Liver (tissue), 8 donors: ENCODE measurements at regions not wholly inside any gene's neighbourhood (a gene's known extent, or its start where the extent isn't known, plus 50 kb on each side); places are given as distances from the start of the nearest gene placed in this dataset.

ENCODE experiments used
- DNase-seq: peaks from one replicate; pipeline ENCODE4 v3.0.0-alpha.2; 2017; ENCODE audit warnings: low spot score
- H3K27ac ChIP-seq, 2 donors: one replicate each; pipeline ENCODE4 v1.7.0; 2013; ENCODE audit warnings: inconsistent platforms in 2 of 2, low read length in 2 of 2, control low read depth in 1 of 2, low read depth in 1 of 2, mild to moderate bottlenecking in 1 of 2
- H3K27me3 ChIP-seq, 4 donors: one replicate each; pipeline versions ENCODE4 v1.6.1 to v1.7.0; 2013; ENCODE audit warnings: low read length in 3 of 4, inconsistent platforms in 1 of 4, mild to moderate bottlenecking in 1 of 4, moderate library complexity in 1 of 4; ENCODE audit not compliant: control insufficient read depth in 4 of 4, insufficient read depth in 4 of 4
- H3K36me3 ChIP-seq, 4 donors: one replicate each; pipeline versions ENCODE4 v1.6.1 to v1.7.0; 2013; ENCODE audit warnings: low read length in 3 of 4, mild to moderate bottlenecking in 3 of 4, low read depth in 1 of 4, moderate library complexity in 1 of 4; ENCODE audit not compliant: control insufficient read depth in 4 of 4, insufficient read depth in 3 of 4
- H3K4me1 ChIP-seq, 4 donors: one replicate each; pipeline versions ENCODE4 v1.6.1 to v1.7.0; 2013; ENCODE audit warnings: low read length in 3 of 4, mild to moderate bottlenecking in 3 of 4, moderate library complexity in 1 of 4; ENCODE audit not compliant: control insufficient read depth in 4 of 4, insufficient read depth in 4 of 4
- H3K4me3 ChIP-seq, 3 donors: one replicate each; pipeline versions ENCODE4 v1.6.1 to v1.7.0; 2013; ENCODE audit warnings: low read length in 3 of 3, control low read depth in 1 of 3, low read depth in 1 of 3, mild to moderate bottlenecking in 1 of 3
- H3K9ac ChIP-seq, 2 donors: one replicate each; pipeline ENCODE4 v1.7.0; 2013; ENCODE audit warnings: low read length in 2 of 2, mild to moderate bottlenecking in 2 of 2, moderate library complexity in 2 of 2, control low read depth in 1 of 2, low read depth in 1 of 2
- H3K9me3 ChIP-seq, 4 donors: one replicate each; pipeline versions ENCODE4 v1.6.1 to v1.7.0; 2013; ENCODE audit warnings: low read length in 3 of 4; ENCODE audit not compliant: control insufficient read depth in 4 of 4
- ATF3 ChIP-seq: IDR thresholded peaks from 2 replicates; pipeline ENCODE4 v1.6.1; 2016; ENCODE audit warnings: antibody characterized with exemption
- EGR1 ChIP-seq, 2 donors: IDR thresholded peaks; 2 replicates each; pipeline ENCODE4 v1.6.1; 2016 to 2018; ENCODE audit warnings: antibody characterized with exemption in 2 of 2, low read depth in 2 of 2
- FOXA1 ChIP-seq: IDR thresholded peaks from 2 replicates; pipeline ENCODE4 v1.6.1; 2016; ENCODE audit warnings: antibody characterized with exemption
- FOXA2 ChIP-seq: IDR thresholded peaks from 2 replicates; pipeline ENCODE4 v1.6.1; 2016; ENCODE audit warnings: antibody characterized with exemption
- GABPA ChIP-seq, 2 donors: IDR thresholded peaks in 1 of 2; conservative IDR thresholded peaks in 1 of 2; 2 replicates each; pipeline ENCODE4 v1.6.1; 2016; ENCODE audit warnings: antibody characterized with exemption in 2 of 2, mild to moderate bottlenecking in 1 of 2, moderate library complexity in 1 of 2
- HNF4A ChIP-seq, 2 donors: conservative IDR thresholded peaks; 2 replicates each; pipeline ENCODE4 v1.6.1; 2016; ENCODE audit warnings: antibody characterized with exemption in 2 of 2, mild to moderate bottlenecking in 2 of 2
- HNF4G ChIP-seq: IDR thresholded peaks from 2 replicates; pipeline ENCODE4 v1.6.1; 2016; ENCODE audit warnings: antibody characterized with exemption
- JUND ChIP-seq, 2 donors: IDR thresholded peaks; 2 replicates each; pipeline ENCODE4 v1.6.1; 2016; ENCODE audit warnings: antibody characterized with exemption in 2 of 2
- MAX ChIP-seq: IDR thresholded peaks from 2 replicates; pipeline ENCODE4 v1.6.1; 2016; ENCODE audit warnings: antibody characterized with exemption
- NR2F2 ChIP-seq: IDR thresholded peaks from 2 replicates; pipeline ENCODE4 v1.6.1; 2016; ENCODE audit warnings: antibody characterized with exemption
- RAD21 ChIP-seq, 2 donors: IDR thresholded peaks; 2 replicates each; pipeline ENCODE4 v1.6.1; 2016; ENCODE audit warnings: antibody characterized with exemption in 2 of 2, mild to moderate bottlenecking in 2 of 2
- REST ChIP-seq: IDR thresholded peaks from 2 replicates; pipeline ENCODE4 v1.6.1; 2016; ENCODE audit warnings: antibody characterized with exemption, mild to moderate bottlenecking
- RXRA ChIP-seq, 2 donors: IDR thresholded peaks; 2 replicates each; pipeline ENCODE4 v1.6.1; 2017 to 2018; ENCODE audit warnings: antibody characterized with exemption in 2 of 2, mild to moderate bottlenecking in 1 of 2
- SP1 ChIP-seq: IDR thresholded peaks from 2 replicates; pipeline ENCODE4 v1.6.1; 2018; ENCODE audit warnings: antibody characterized with exemption, mild to moderate bottlenecking
- TAF1 ChIP-seq: conservative IDR thresholded peaks from 2 replicates; pipeline ENCODE4 v1.6.1; 2016; ENCODE audit warnings: antibody characterized with exemption, mild to moderate bottlenecking
- YY1 ChIP-seq: IDR thresholded peaks from 2 replicates; pipeline ENCODE4 v1.6.1; 2016; ENCODE audit warnings: antibody characterized with exemption, mild to moderate bottlenecking
- ZBTB33 ChIP-seq: IDR thresholded peaks from 2 replicates; pipeline ENCODE4 v1.6.1; 2016; ENCODE audit warnings: antibody characterized with exemption
- WGBS: extraction: QIAGEN DNeasy Blood & Tissue Kit; methylation state at CpG from one replicate; pipeline ENCODE4 v1.1.7; 2013; 5-methylcytosine and 5-hydroxymethylcytosine counted together
- TF ChIP-seq, protein P1 (sequence below): fragments of 150-350 bp; IDR thresholded peaks from 2 replicates; pipeline ENCODE4 v1.5.1; 2017; ENCODE audit warnings: improper control_type of control experiment, low read depth, low read length; ENCODE audit not compliant: missing input control
- donor health status: healthy.
- donor health status: healthy.
- donor health status: healthy.
- donor health status: healthy.
- donor health status: healthy.

DNA sequence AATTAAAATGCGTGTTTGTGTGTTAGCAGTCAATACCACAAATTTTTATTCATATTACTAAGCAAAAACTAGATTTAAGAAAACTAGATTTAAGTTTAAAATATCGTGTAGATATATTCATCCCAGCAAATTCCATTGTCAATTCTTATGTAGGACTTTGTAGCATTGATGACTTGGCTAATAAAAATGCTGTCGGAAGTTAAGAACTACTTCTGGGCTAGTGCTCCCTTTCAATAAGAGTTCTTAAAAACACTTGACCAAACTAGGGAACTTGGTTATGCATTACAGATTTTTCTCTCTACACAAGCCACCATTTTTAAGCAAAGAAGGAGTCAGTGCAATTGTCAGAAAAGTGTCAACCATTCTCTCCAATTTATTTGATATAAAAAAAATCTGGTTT is 68.7 kb upstream of the RAD23B start:
- Histone ChIP-seq H3K27ac (no peak overlapping the region), H3K4me3 (no peak overlapping the region), H3K9me3 (no peaks in the 10 kb centered on the region), H3K27me3 (no peaks in the 10 kb centered on the region), H3K4me1 (no peaks in the 10 kb centered on the region), H3K9ac (no peak overlapping the region), H3K36me3 (no peaks in the 10 kb centered on the region)
- WGBS: 93% methylated on average over 3 of the region's 3 CpGs
- DNase-seq: no peak
- TF ChIP-seq HNF4G: no peak
- no peak for TF ChIP-seq FOXA2

GRCh38 chr9:107214915-107215314 is 68.2 kb upstream of the RAD23B start:
- no peaks in the 10 kb centered on the region for H3K4me1 ChIP-seq
- TF ChIP-seq RXRA (IDR thresholded peaks at IDR 0.05): no peak
- TF ChIP-seq TAF1: no peak
- no peak for TF ChIP-seq RAD21 (IDR thresholded peaks at IDR 0.05)
- no peak for TF ChIP-seq JUND (IDR thresholded peaks at IDR 0.05)
- no peaks in the 10 kb centered on the region for H3K36me3 ChIP-seq
- 92% methylated on average over 2 of the region's 2 CpGs for WGBS
- H3K9me3 ChIP-seq: no peaks in the 10 kb centered on the region
- no peaks in the 10 kb centered on the region for H3K27me3 ChIP-seq
- H3K27ac ChIP-seq: no peak overlapping the region
- no peak overlapping the region for H3K4me3 ChIP-seq
- no peak overlapping the region for H3K9ac ChIP-seq
- DNase-seq: no peak

- Histone ChIP-seq H3K27ac (no peak overlapping the region), H3K36me3 (no peaks in the 10 kb centered on the region), H3K9ac (no peak overlapping the region), H3K4me3 (no peak overlapping the region), H3K9me3 (no peaks in the 10 kb centered on the region), H3K27me3 (no peaks in the 10 kb centered on the region), H3K4me1 (no peaks in the 10 kb centered on the region)
- no peak for DNase-seq
- no peak for TF ChIP-seq FOXA1
- TF ChIP-seq ATF3: no peak
- no peak for TF ChIP-seq HNF4G
- TF ChIP-seq YY1: no peak
- no peak for TF ChIP-seq JUND (IDR thresholded peaks at IDR 0.05)
- TF ChIP-seq ZBTB33: no peak
- TF ChIP-seq MAX: no peak
- TF ChIP-seq SP1: no peak
- TF ChIP-seq FOXA2: no peak
- no peak for TF ChIP-seq HNF4A (conservative IDR thresholded peaks at IDR 0.05)
- no peak for TF ChIP-seq GABPA (IDR thresholded peaks at IDR 0.05 in 1 of 2, conservative IDR thresholded peaks at IDR 0.05 in 1 of 2)
- no peak for TF ChIP-seq TAF1
- no peak for TF ChIP-seq RAD21 (IDR thresholded peaks at IDR 0.05)
- no peak for TF ChIP-seq EGR1 (IDR thresholded peaks at IDR 0.05; ENCODE audit: low read depth in 2 of 2)
- TF ChIP-seq, protein P1, sequence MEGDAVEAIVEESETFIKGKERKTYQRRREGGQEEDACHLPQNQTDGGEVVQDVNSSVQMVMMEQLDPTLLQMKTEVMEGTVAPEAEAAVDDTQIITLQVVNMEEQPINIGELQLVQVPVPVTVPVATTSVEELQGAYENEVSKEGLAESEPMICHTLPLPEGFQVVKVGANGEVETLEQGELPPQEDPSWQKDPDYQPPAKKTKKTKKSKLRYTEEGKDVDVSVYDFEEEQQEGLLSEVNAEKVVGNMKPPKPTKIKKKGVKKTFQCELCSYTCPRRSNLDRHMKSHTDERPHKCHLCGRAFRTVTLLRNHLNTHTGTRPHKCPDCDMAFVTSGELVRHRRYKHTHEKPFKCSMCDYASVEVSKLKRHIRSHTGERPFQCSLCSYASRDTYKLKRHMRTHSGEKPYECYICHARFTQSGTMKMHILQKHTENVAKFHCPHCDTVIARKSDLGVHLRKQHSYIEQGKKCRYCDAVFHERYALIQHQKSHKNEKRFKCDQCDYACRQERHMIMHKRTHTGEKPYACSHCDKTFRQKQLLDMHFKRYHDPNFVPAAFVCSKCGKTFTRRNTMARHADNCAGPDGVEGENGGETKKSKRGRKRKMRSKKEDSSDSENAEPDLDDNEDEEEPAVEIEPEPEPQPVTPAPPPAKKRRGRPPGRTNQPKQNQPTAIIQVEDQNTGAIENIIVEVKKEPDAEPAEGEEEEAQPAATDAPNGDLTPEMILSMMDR: no peak
- no peak for TF ChIP-seq NR2F2
- no peak for TF ChIP-seq RXRA (IDR thresholded peaks at IDR 0.05)
- TF ChIP-seq REST: no peak
- 91% methylated on average over 2 of the region's 2 CpGs for WGBS
These were observed 67.7 kb upstream of the RAD23B start for GRCh38 chr9:107215381-107215780.
